GM18502 (cell line): ENCODE measurements at regions not wholly inside any gene's neighbourhood (a gene's known extent, or its start where the extent isn't known, plus 50 kb on each side); places are given as distances from the start of the nearest gene placed in this dataset.
"Not testable (repeated sequence)": the region's sequence is repeated elsewhere in the genome, so short reads cannot be mapped to it uniquely, and the experiment has no call there.

ENCODE experiments used
- ATAC-seq: cut with Tn5 transposase; IDR thresholded peaks from one replicate; pipeline ENCODE4 v1.9.1; 2021; ENCODE audit warnings: mild to moderate bottlenecking; ENCODE audit not compliant: unreplicated experiment, poor library complexity

DNA sequence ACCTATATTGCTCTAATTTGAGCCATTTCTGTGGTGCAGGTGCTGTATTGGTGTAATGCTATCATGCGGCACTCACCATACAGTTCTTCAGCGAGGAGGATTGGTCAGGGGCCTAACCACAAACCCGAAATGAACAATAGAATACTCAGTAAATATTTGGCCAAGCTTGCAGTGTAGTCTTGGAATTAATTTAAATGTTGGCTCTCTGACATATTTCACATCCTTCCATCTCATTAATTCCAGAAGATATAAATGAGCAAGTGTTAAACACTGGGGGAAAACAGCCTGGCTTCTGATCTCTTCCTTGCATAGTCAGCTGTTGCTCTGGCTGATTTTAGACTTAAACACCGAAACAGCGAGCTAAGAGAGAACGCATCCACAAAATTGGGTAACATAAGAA is 663.1 kb upstream of the GHITM start:
- no peak for ATAC-seq

DNA sequence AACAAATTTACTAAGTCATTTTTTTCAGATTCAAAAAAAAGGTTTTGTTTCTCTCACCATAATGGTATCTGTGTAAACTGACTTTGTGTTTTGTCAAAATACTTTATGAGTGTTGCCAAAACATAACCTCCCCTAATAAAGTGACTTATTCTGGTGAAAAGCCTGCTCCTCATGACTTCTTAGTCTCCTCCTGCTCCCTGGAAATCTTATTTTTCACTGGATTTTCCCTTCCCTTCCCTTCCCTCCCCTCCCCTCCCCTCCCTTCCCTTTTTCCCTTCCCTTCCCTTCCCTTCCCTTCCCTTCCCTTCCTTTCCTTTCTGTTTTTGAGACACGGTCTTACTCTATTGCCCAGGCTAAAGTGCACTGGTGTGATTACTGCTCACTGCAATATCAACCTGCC is 650.1 kb upstream of the GHITM start:
- ATAC-seq = no peak

DNA sequence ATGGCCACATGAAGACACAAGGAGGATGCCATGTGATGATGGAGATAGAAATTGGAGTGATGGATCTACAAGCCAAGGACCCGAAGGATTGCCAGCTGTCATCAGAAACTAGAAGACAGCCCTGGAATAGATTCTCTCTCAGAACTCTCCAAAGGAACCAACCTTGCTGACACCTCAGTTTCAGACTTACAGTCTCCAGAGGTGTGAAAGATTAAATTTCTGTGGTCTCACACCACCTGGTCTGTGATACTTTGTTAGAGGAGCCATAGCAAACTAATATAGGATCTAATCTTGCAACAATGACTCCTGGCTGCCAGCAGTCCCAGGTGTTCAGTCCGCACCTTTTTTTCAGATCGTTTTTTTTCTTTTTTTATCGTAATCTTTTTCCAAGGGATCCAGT is 647.3 kb upstream of the GHITM start:
- ATAC-seq = no peak

DNA sequence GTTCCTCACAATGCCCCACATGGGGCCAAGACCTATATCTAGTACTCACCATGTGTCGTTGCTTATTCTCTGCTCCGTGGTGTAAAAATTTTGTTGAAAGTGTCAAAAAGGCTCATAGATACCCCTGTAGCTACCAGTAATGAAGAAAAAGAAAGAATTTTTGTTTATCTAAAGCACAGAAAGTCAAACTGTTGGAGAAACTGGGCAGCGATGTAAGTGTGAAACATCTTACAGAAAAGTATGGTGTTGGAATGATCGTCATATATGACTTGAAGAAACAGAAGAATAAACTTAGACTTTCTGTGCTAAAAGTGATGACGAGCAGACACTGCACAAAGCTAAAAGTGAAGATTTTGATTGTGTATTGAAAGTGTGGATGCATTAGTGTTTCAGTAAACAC is 626.6 kb upstream of the GHITM start:
- ATAC-seq = no peak

DNA sequence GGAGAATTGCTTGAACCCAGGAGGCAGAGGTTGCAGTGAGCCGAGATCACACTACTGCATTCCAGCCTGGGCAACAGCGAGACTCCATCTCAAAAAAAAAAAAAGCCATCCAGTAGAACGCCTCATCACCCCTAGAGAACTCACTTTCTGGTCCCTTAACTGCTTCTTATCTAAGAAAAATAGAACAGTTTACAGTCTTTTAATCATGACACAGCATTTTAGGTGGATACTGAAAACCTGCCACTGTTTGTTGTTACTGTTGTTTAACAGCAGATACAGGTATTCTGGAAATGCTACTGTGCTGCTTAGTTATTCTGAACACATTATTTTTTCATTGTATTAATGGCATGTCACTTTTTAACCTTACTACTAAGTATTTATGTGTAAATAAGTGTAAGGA is 624.3 kb upstream of the GHITM start:
- no peak for ATAC-seq

DNA sequence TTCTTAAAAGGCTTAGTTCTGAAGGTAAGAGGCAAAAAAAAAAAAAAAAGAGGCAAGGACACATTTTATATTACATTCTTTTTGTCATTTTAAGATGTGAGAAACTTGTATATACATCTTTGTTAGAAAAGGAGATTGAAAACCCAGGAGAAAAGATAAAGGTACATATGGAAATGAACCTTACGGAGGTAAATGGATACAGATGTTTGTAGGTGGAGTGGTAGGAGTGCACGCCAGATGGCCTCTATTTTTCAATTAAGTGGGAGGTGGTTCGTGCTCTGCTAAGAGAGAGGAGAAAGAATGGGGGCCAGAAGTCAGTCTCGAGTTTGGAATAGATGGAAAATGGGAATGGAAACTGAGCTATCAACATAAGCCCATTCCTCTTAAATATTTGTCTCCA is 622.5 kb upstream of the GHITM start:
- no peak for ATAC-seq

DNA sequence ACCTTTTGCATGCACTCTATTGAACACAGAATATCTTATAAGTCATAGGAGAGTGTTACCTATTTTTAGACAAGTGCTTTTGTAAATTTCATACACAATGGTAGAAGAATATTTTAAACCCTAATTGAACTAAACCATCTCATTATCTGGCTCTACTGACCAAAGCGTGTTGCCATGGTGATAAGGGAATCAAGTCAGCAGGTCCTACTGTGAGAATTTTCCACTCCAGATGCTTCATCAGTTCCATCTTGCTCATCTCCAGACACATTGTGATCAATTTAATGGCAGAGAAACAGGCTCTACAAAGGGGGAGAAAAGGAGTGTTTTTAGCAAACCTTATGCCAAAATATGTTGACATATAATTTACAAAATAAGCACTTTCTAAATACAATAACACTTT is 621.9 kb upstream of the GHITM start:
- ATAC-seq = no peak

DNA sequence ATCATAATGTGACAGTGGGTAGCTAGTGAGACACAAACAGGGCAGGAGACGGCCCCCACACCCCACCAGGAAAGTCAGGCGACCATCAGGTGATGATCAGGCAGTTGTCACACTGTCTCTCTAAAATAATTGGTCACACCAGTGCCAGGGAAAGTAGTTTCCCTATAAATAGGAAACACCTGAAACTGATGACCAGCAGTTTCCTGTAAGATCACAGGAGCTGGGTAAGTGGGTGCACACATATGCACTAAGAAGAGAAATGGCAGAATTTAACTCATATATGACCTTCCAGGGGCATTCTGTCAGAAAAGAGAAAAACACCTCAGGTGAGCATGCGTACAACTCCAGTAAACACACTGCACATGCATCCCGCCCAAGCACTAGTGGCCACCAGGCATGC is 620.5 kb upstream of the GHITM start:
- ATAC-seq = no peak

DNA sequence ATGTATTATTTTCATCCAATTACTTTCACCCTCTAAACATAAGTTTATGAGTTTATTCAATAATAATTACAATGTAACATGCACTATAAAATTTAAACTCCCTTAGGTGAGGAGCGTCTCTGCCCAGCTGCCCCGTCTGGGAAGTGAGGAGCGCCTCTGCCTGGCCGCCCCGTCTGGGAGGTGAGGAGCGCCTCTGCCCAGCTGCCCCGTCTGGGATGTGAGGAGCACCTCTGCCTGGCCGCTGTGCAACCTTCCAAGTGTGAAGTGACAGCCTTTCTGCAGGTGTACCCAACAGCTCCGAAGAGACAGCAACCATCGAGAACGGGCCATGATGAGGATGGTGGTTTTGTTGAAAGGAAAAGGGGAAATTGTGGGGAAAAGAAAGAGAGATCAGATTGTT is 618.9 kb upstream of the GHITM start:
- ATAC-seq = not testable (repeated sequence)

DNA sequence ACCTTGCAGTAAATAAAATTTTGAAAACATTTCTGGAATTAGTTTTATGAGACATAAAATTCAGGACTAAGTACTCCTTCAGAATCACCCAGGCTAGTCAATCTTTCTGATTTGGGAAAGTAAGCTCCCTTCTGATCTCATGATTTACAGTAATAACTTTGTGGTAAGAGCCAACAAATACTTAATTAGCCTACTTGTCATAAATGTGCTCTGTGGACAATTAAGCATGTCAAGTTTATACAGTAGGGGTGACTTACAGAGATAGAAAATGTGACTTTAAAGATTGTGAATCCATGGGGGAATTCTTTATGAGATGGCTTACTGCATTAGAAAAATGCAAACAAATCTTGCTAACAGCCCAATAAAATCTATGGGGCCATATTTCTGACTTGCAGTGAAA is 616.9 kb upstream of the GHITM start:
- ATAC-seq = no peak

DNA sequence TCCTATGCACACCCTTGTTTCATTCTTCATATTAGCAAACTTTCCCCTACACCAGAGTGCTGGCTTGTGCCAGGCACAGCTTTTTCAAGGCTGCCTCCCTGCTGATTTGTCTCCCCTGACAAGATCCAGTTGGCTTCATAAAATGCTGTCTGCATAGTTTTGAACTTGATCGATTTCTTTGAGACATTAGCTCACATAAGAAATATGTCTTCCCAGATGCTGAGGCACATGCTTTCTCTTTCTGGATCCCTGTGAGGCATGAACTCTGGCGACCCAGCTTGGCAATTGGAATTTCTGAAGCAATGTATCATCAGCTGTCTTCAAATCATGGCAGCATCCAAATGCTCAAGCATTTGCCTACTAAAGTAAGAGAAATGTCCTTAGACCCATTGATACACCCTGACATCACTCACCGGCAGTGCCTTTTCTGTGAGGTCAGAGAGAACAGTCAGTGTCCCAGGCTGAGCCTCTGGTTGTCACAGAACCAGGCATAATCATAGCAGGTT is 616.4 kb upstream of the GHITM start:
- no peak for ATAC-seq

DNA sequence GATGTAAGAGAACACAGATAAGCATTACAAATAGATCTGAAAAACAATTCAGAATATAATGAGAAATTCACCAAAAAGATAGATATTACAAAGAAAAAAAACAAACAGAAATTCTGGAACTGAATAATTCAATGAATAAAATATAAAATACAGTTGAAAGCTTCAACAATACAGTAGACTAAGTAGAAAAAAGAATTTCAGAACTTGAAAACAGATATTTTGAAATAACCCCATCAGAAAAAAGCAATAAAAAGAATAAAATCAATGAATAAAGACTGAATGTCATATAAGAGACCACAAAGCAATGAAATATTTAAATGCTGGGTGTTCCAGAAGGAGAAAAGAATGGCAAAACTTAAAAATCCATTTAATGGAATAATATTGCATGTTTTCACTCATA is 611.4 kb upstream of the GHITM start:
- ATAC-seq = no peak

DNA sequence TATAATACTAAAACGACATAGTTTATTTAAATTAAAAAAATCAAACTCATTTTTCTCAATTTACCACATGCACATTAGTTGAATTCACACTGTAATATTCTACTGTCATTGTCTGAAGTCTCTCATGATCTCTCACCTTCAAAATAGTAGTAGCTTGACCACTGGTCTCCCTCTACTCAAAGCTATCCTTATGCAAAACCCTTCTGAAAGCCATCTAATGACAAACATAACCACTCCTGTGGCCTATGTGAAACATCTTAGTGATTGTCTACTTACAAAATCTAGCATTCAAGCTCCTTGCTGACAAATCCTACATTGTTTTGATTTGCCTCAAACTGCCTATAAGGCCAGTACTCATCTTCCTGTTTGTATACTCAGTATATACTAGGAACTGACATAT is 606.0 kb upstream of the GHITM start:
- ATAC-seq = peak; percentile 87

DNA sequence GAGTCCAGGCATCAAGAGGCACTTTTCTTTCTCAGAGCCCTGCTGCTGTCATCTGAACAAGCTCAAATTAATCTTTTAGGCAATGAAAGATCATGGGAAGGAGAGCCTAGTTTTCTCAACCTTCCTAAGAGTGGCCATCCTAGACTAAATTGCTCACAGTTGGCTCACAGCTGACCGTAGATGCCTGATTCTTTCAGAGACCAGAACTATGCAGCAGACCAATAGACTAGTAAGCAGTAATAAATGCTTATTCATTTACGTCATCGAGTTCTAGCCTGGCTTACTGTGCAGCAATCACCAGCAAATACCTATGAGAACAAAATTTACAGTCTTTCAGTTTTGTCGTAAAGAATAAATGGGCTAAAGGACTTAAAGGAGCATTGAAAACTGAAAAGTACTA is 602.9 kb upstream of the GHITM start:
- ATAC-seq = no peak

DNA sequence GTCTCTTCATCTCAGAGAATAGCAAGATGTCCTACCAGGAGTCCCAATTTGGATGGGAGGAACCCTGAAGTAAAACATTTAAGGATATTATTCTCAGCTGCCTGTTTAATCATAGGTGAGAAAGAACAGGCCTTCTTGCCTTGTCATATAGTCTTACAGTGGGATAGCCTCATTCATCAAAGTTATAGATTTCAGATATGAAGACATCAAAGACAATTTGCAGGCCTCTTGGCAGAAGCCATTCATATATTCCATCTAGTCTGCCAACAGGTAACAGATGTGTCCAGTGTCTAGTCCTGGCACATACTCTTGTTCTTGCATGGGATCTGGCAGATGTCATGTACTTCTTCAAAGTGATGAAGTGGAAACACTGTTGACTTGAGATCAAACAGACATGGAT is 601.3 kb upstream of the GHITM start:
- ATAC-seq = no peak

DNA sequence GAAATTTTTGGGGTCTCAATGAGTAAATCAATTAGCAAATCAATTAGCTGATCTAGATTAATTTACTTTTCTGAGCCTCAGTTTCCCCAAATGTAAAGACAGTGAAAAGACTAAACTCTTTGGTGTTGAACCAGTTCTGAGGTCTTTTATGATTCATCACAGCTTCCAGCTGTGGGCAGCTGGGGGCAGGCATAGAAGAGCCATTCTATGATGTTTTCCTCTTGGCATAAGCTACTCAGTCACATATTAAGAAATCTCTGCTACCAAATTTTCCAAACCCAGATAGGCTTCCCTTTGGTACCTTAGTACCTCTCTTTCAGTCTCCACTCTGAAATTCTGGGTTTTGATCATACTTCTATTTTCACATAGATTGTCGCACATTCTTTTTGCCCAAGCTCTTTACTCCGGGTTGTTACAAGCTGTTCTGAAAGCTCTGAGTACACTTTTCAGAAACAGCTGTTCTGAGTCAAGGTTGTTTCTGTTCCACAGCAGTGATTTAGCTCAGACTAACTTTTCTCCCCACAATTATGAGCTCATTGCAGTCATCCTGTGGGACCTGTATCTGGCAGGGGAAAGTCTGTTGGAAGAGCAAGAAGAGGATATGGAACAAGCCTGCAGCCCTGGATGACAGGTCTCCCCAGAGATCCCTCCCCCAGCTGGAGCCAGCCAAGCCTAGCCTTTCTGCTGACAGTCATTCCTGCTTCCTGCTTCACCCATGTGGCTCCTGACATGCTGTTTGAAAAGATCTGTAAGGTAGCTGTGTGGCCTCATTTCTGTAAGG is 599.6 kb upstream of the GHITM start:
- ATAC-seq = peak; percentile 77

DNA sequence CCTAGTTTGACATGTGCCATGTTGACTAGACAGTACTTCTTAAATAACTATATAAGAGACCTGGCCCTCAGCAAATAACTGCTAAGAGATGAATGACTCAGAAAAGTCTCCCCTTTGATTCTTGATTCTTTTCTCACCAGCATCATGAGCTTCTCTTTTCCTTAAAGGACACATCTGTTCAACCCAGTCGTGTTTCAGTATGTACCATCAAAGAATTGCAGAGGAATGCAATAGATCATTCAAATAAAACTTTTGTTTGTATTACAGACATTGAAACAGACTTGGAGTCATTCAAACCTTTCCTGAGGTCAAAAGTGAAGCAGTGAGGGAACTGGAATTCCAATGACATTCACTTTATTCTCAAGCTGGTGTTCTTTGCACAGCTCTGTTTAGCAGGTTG is 598.3 kb upstream of the GHITM start:
- no peak for ATAC-seq

DNA sequence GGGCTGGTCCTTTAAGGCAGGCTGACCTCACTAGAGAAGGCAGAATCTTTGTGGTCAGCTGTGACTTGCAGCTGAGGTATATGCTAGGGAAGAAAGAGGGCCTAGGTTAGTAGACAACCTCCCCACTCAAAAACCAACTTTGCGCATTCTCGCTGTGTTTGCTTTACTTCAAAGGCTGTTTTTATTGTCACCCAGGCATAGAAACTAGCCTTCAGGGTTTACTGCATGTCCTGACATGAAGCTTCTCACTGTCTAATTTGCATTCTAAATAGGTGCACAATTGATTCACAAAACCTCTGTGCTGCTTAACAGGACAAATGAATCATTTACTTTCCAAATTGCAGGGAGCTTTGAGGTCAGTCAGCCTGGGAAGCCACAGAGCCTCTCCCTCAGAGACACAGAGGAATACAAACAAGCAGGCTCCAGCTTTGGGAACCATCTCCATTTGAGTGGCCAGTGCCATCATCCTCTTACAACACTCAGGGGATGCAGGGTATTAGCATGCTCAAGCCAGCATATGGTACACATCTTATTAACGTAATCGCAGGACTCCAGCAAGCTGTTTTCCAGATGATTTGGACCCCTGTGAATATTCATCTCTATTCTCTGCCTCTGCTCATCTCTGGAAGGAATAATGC is 596.4 kb upstream of the GHITM start:
- ATAC-seq = peak; percentile 36

DNA sequence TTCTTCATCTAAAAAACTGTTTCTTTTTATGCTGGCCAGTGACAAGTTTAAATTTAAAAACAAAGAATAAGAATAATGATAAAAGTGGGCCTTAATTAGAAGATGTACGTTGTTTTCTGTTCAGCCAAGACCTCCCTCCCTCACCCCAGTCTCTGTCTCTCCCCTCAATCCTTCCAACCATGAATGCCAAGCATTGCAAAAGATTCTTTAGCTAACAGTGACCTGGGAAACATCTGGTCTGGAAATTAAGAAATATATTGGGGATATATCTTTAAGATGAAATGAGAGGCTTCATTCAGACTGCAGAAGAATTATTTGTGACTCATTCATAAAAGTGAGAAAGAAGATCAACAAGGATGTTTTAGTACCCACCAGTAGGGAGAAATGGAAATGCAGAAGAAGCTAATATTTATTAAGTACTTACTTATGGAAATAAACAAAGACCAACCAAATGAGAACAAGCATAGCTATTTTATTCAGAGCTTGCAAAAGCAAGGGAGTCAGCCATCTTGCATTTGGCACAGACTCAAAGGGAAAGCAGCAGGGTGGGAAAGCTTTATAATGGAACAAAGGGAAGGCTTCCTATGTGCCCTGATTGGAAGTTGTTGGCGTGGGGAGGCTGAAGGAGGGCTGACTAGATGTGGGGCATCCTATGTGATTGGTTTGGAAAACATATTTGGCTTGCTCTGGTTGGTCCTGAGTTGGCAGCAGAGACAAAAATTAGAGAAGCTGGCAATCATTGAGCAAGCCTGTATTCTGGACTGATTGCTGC is 595.4 kb upstream of the GHITM start:
- no peak for ATAC-seq

DNA sequence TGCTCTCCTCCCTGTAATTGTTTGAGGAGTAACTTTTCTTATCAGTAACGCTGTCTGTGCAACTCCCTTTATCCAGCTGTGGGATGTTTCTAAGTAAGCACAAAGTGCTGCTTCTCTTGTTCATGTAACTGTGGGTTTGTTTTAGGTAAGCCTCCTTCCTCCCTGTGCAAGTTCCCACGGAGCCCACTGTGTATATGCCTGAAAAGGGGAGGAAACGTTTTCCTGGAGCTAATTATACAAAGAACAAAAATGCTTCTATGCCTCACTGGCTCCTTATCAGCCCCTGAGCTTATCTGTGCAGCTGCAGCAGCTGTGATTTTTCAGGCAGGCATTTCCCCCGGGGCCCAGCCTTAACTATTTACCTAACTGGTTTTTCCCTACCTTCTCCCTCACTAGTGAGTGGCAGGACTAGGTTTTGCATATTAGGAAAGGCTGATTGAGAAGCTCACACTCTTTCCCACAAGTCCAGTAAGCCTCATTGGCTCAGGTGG is 593.4 kb upstream of the GHITM start:
- ATAC-seq = peak; percentile 53

DNA sequence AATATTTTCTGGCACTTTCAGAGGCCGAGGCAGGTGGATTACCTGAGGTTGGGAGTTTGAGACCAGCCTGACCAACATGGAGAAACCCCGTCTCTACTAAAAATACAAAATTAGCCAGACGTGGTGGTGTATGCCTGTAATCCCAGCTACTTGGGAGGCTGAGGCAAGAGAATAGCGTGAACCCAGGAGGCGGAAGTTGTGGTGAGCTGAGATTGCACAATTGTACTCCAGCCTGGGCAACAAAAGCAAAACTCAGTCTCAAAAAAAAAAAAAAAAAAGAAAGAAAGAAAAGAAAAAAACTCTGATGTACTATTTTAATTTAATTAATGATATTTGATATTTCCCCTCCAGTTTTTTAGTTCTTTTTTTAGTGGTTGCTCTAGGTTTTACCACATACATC is 588.1 kb upstream of the GHITM start:
- ATAC-seq = not testable (repeated sequence)
